Ishikawa (cell line): ENCODE measurements at regions not wholly inside any gene's neighbourhood (a gene's known extent, or its start where the extent isn't known, plus 50 kb on each side); places are given as distances from the start of the nearest gene placed in this dataset.

Experiments
- CEBPB ChIP-seq: IDR thresholded peaks from 2 replicates; pipeline ENCODE4 v1.6.1; 2012
- EGR1 ChIP-seq: IDR thresholded peaks from 2 replicates; pipeline ENCODE4 v1.6.1; 2012
- EP300 ChIP-seq: IDR thresholded peaks from 2 replicates; pipeline ENCODE4 v1.6.1; 2012; ENCODE audit warnings: borderline replicate concordance
- FOXM1 ChIP-seq: IDR thresholded peaks from 2 replicates; pipeline ENCODE4 v1.6.1; 2012; ENCODE audit warnings: low read depth, borderline replicate concordance
- MAX ChIP-seq: IDR thresholded peaks from 2 replicates; pipeline ENCODE4 v1.6.1; 2012
- NFIC ChIP-seq: IDR thresholded peaks from 2 replicates; pipeline ENCODE4 v1.6.1; 2012
- RAD21 ChIP-seq: IDR thresholded peaks from 2 replicates; pipeline ENCODE4 v1.6.1; 2012; ENCODE audit warnings: low read depth
- REST ChIP-seq: IDR thresholded peaks from 2 replicates; pipeline ENCODE4 v1.6.1; 2012; ENCODE audit warnings: low read depth, mild to moderate bottlenecking
- TAF1 ChIP-seq: IDR thresholded peaks from 2 replicates; pipeline ENCODE4 v1.6.1; 2012; ENCODE audit warnings: low read depth, mild to moderate bottlenecking
- TCF12 ChIP-seq: IDR thresholded peaks from 2 replicates; pipeline ENCODE4 v1.6.1; 2012; ENCODE audit warnings: low read depth
- TEAD4 ChIP-seq: IDR thresholded peaks from 2 replicates; pipeline ENCODE4 v1.6.1; 2012
- USF1 ChIP-seq: IDR thresholded peaks from 2 replicates; pipeline ENCODE4 v1.6.1; 2012
- YY1 ChIP-seq: IDR thresholded peaks from 2 replicates; pipeline ENCODE4 v1.6.1; 2012; ENCODE audit warnings: low read depth
- ZBTB7A ChIP-seq: IDR thresholded peaks from 2 replicates; pipeline ENCODE4 v1.6.1; 2012; ENCODE audit warnings: low read depth

- TF ChIP-seq EGR1 (no peak), CEBPB (no peak), MAX (no peak), NFIC (no peak), RAD21 (no peak), YY1 (no peak), ZBTB7A (no peak), REST (no peak), TCF12 (no peak), USF1 (no peak), FOXM1 (no peak), EP300 (no peak)
These were observed 94.3 kb upstream of the PABPC3 start for GRCh38 chr13:25001476-25002206.

GRCh38 chr13:25002311-25002710 is 93.6 kb upstream of the PABPC3 start:
- peak; percentile 91 for TF ChIP-seq TEAD4
- TF ChIP-seq TCF12 = 0 out of 2 replicates have a peak, but pooled peaks have one; percentile 35
- 0 out of 2 replicates have a peak, but pooled peaks have one; percentile 17 for TF ChIP-seq EP300
- TF ChIP-seq RAD21 = 0 out of 2 replicates have a peak, but pooled peaks have one; percentile 11
- TF ChIP-seq FOXM1 = 0 out of 2 replicates have a peak, but pooled peaks have one; percentile 21

GRCh38 chr13:25005050-25005497 is 90.9 kb upstream of the PABPC3 start:
- TF ChIP-seq RAD21 = peak; percentile 46

GRCh38 chr13:25017808-25018728 is 77.9 kb upstream of the PABPC3 start:
- 0 out of 2 replicates have a peak, but pooled peaks have one; percentile 31 for TF ChIP-seq TAF1
- peak; percentile 74 for TF ChIP-seq MAX

GRCh38 chr13:25018729-25019115 is 77.2 kb upstream of the PABPC3 start:
- peak; percentile 15; the same call in 1 of the 2 replicates for TF ChIP-seq MAX
- no peak for TF ChIP-seq NFIC
- no peak for TF ChIP-seq TEAD4
- no peak for TF ChIP-seq CEBPB
- TF ChIP-seq RAD21 = no peak

- TF ChIP-seq FOXM1 (no peak), YY1 (no peak), REST (no peak), USF1 (no peak), RAD21 (no peak)
These were observed 71.8 kb upstream of the PABPC3 start for GRCh38 chr13:25024175-25024574.
